ENCODE measurements at regions not wholly inside any gene's neighbourhood (a gene's known extent, or its start where the extent isn't known, plus 50 kb on each side); places are given as distances from the start of the nearest gene placed in this dataset.

DNA sequence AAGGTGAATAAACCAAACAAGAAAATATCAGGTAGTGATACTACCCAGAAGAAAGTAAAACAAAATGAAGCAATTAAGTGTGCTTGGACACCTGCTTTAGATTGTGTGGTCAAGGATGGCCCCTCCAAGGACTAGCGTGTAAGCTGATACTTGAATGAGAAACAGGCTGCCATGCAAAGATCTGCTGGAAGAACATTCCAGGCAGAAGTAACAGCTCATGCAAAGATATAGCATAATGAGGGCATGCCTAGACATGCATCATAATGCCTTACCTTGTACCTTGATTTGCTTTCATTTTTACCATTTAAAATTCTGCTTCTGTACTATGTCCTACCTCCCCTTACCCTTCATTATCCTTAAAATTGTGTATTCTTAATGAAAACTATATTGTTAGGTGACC lies 74.8 kb upstream of the HDAC9 start:
- Histone ChIP-seq H3K36me3 (ENCODE audit: insufficient read depth, low read length) (no peaks in the 10 kb centered on the region), H3K9ac (ENCODE audit: low read depth, low read length, poor library complexity, severe bottlenecking) (peak overlapping the region; percentile 53), H3F3A (ENCODE audit: low read depth) (no peaks in the 10 kb centered on the region), H3K4me2 (ENCODE audit: low read depth, low read length, poor library complexity, severe bottlenecking) (peak overlapping the region; percentile 37), H2AFZ (ENCODE audit: low read length) (no peak overlapping the region), H3K4me3 (ENCODE audit: low read length, poor library complexity, severe bottlenecking) (no peak overlapping the region), H3K79me2 (ENCODE audit: insufficient read depth, low read length) (peaks cover 69% of the 10 kb centered on the region), H3K9me3 (ENCODE audit: insufficient read depth, low read depth, low read length) (no peaks in the 10 kb centered on the region), H3K27me3 (ENCODE audit: insufficient read depth, low read length, poor library complexity, severe bottlenecking) (no peaks in the 10 kb centered on the region), H4K20me1 (ENCODE audit: insufficient read depth, low read length, poor library complexity, severe bottlenecking) (no peaks in the 10 kb centered on the region), H3K9me2 (replicated peaks; ENCODE audit: low read depth, low read length) (no peaks in the 10 kb centered on the region), H3K4me1 (ENCODE audit: insufficient read depth, low read length, poor library complexity, severe bottlenecking) (peaks cover 25% of the 10 kb centered on the region)
- TF ChIP-seq EZH2phosphoT487 (IDR thresholded peaks at IDR 0.05; ENCODE audit: borderline replicate concordance), result no peak
- TF ChIP-seq CTCF (conservative IDR thresholded peaks at IDR 0.05; ENCODE audit: low read length), result no peak

DNA sequence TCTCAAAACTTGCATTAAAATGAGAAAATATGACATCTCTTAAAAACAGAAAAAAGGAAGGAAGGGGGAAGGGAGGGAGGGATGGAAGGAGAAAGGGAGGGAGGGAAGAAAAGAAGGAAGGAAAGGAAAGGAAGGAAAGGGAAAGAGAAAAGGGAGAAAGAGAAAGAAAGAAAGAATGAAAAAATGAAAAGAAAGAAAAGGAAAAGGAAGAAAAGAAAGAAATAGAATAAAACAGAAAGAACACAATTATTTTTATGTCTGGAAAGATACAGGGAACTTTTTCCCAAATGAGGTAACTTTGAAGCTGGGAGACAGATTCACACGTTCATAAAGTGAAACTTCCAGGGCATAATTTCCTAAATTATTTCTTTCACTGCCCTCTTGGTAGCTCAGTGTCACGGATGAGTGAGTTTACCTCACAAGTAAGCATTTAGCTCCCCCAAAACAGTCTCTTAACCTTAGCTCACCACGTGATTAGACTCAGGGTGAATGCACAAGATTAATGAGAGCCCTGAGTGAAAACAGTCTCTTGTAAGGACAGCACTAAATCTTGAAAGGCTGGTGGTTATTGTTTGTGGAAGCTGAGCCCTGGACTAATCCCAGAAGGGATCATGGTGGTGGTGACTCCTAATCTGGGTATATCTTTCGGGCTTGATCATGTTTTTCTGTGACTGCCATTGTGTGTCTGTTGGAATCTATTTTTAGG lies 74.1 kb upstream of the HDAC9 start:
- H3K79me2 ChIP-seq (ENCODE audit: insufficient read depth, low read length), result peaks cover 65% of the 10 kb centered on the region
- peak overlapping the region; percentile 53 for H3K9ac ChIP-seq (ENCODE audit: low read depth, low read length, poor library complexity, severe bottlenecking)
- no peaks in the 10 kb centered on the region for H3K9me2 ChIP-seq (replicated peaks; ENCODE audit: low read depth, low read length)
- H3F3A ChIP-seq (ENCODE audit: low read depth), result no peaks in the 10 kb centered on the region
- H3K4me3 ChIP-seq (ENCODE audit: low read length, poor library complexity, severe bottlenecking), result no peak overlapping the region
- no peaks in the 10 kb centered on the region for H3K27me3 ChIP-seq (ENCODE audit: insufficient read depth, low read length, poor library complexity, severe bottlenecking)
- H3K4me1 ChIP-seq (ENCODE audit: insufficient read depth, low read length, poor library complexity, severe bottlenecking), result peaks cover 32% of the 10 kb centered on the region
- H2AFZ ChIP-seq (ENCODE audit: low read length), result no peak overlapping the region
- peak overlapping the region; percentile 37 for H3K4me2 ChIP-seq (ENCODE audit: low read depth, low read length, poor library complexity, severe bottlenecking)
- H3K36me3 ChIP-seq (ENCODE audit: insufficient read depth, low read length), result no peaks in the 10 kb centered on the region
- H3K9me3 ChIP-seq (ENCODE audit: insufficient read depth, low read depth, low read length), result no peaks in the 10 kb centered on the region
- no peaks in the 10 kb centered on the region for H4K20me1 ChIP-seq (ENCODE audit: insufficient read depth, low read length, poor library complexity, severe bottlenecking)
- TF ChIP-seq EZH2phosphoT487 (IDR thresholded peaks at IDR 0.05; ENCODE audit: borderline replicate concordance), result no peak
- no peak for TF ChIP-seq CTCF (conservative IDR thresholded peaks at IDR 0.05; ENCODE audit: low read length)

- H4K20me1 ChIP-seq (ENCODE audit: insufficient read depth, low read length, poor library complexity, severe bottlenecking), result no peaks in the 10 kb centered on the region
- no peaks in the 10 kb centered on the region for H3K9me2 ChIP-seq (replicated peaks; ENCODE audit: low read depth, low read length)
- TF ChIP-seq EZH2phosphoT487 (IDR thresholded peaks at IDR 0.05; ENCODE audit: borderline replicate concordance) (no peak), CTCF (conservative IDR thresholded peaks at IDR 0.05; ENCODE audit: low read length) (no peak)
- no peaks in the 10 kb centered on the region for H3F3A ChIP-seq (ENCODE audit: low read depth)
- no peak overlapping the region for H3K4me3 ChIP-seq (ENCODE audit: low read length, poor library complexity, severe bottlenecking)
- no peaks in the 10 kb centered on the region for H3K27me3 ChIP-seq (ENCODE audit: insufficient read depth, low read length, poor library complexity, severe bottlenecking)
- no peaks in the 10 kb centered on the region for H3K36me3 ChIP-seq (ENCODE audit: insufficient read depth, low read length)
- H3K4me2 ChIP-seq (ENCODE audit: low read depth, low read length, poor library complexity, severe bottlenecking), result no peak overlapping the region
- H3K4me1 ChIP-seq (ENCODE audit: insufficient read depth, low read length, poor library complexity, severe bottlenecking), result peaks cover 38% of the 10 kb centered on the region
- peaks cover 67% of the 10 kb centered on the region for H3K79me2 ChIP-seq (ENCODE audit: insufficient read depth, low read length)
- no peak overlapping the region for H3K9ac ChIP-seq (ENCODE audit: low read depth, low read length, poor library complexity, severe bottlenecking)
- H2AFZ ChIP-seq (ENCODE audit: low read length), result no peak overlapping the region
- H3K9me3 ChIP-seq (ENCODE audit: insufficient read depth, low read depth, low read length), result no peaks in the 10 kb centered on the region
Observed at GRCh38 chr7:18425227-18425626, 70.3 kb upstream of the HDAC9 start.
